NCI-H187 (cell line): ENCODE measurements at regions not wholly inside any gene's neighbourhood (a gene's known extent, or its start where the extent isn't known, plus 50 kb on each side); places are given as distances from the start of the nearest gene placed in this dataset.

Experiments
- DNase-seq, 2 experiments: peaks; one replicate each; lab custom pipeline; 2025; lab: John Stamatoyannopoulos, UW

DNA sequence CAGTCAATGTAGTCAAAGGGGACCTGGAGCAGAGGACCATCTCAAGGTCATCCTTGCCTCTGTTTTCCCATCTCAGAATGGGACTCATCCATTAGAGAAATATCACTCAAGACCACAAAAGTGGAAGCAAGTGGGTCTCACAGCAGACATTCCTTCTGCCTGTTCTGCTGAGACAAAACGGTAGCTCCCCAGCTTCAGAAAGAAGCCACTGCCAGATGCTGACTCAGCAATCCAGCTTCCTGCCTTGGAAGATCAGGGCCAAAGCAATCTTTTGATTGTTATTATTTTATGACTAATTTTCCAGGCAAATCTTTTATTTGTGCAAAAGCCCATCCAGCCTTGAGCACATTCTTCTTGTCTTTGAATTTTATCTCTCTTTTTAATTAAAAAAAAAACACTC, 86.8 kb downstream of the CCT6B start:
- DNase-seq = no peak

DNA sequence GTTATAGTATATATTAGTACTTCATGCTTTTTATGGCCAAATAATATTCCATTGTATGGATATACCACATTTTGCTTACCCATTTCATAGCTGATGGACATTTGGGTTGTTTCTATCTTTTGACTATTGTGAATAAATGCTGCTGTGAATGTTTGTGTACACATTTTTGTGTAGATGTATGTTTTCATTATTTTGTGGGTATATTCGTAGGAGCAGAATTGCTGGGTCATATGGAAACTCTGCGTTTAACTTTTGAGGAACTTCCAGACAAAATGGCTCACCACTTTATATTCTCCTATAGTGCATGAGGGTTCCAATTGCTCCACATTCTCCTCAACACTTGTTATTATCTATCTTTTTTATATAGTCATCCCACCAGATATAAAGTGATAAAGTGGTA, 88.6 kb downstream of the CCT6B start:
- no peak for DNase-seq

DNA sequence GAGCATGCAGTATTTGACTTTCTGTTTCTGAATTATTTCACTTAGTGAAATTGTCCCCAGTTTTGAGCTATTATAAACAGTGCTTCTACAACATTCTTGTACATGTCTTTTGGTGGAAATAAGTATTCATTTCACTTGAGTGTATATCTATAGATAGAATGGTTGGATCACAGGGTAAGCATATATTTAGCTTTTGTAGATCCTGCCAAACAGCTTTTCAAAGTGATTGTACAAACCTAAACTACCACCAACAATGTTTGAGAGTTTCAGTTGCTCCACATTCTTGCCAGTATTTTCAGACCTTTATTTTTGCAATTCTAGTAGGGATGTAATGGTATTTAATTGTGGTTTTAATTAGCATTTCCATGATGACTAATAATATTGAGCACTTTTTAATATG, 91.6 kb downstream of the CCT6B start:
- no peak for DNase-seq

DNA sequence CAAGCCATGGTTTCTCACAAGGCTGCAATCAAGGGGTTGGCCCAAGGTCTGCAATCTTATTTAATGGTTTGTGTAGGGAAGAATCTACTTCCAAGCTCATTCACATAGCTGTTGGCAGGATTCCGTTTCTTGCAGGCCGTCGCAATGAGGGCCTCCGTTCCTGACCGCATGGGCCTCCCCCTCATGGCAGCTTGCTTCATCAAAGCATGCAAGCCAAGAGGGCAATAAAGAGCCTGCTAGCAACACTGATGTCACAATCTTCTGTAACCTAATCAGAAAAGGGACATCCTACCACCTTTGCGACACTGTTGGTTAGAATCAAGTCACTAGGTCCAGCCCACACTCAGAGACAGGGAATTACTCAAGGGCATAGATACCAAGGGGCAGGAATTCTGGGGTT, 95.5 kb downstream of the CCT6B start:
- no peak for DNase-seq

DNA sequence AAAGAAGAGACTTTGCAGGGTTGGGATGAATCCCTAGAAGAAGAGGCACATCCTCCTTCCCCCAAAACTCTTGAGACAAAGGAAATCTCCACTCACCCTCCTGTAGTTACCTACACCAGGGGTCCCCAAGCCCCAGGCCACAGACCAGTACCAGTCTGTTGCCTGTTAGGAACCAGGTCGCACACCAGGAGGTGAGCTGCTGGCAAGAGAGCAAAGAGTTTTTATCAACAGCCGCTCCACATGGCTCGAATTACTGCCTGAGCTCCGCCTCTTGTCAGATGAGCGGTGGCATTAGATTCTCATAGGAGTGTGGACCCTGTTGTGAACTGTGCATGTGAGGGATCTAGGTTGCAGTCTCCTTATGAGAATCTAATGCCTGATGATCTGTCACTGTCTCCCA, 98.9 kb downstream of the CCT6B start:
- DNase-seq = no peak

DNA sequence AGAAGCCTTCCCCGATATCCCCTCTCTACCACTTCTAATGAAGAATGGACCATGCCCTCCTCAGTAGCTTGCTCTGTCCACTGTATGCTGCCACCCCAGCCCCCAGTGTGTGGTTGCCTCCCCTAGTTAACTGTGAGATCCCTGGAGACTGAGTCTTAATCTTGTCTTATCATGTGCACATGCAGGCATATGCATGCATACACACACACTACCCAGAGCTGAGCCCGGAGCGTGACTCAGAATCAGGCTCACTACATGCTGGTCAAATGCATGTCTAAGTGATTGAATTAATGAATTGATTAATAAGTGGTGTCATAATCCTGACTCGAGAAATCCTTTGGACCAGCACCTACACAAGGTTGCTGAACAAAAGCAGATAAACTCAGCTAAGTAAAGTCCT, 99.4 kb downstream of the CCT6B start:
- no peak for DNase-seq

DNA sequence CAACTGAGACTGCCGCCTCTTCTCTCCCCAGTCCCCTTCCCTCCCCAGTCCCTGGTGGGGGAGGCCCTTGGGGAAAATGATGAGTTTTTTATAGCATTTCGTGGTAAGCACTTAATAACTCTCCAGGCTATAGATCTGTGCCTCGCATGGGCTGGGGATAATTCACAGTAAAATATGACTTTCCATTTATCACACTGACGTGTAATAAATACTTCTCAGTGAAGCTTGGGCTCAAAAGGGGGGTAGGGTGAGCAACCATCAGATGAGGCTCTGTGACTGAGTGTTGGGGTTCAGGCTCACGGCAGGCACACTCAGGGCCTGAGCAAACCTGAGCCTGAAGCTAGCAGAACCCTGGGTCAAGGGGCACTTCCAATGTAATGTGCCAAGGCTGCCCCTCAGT, 101.6 kb downstream of the CCT6B start:
- DNase-seq = no peak

DNA sequence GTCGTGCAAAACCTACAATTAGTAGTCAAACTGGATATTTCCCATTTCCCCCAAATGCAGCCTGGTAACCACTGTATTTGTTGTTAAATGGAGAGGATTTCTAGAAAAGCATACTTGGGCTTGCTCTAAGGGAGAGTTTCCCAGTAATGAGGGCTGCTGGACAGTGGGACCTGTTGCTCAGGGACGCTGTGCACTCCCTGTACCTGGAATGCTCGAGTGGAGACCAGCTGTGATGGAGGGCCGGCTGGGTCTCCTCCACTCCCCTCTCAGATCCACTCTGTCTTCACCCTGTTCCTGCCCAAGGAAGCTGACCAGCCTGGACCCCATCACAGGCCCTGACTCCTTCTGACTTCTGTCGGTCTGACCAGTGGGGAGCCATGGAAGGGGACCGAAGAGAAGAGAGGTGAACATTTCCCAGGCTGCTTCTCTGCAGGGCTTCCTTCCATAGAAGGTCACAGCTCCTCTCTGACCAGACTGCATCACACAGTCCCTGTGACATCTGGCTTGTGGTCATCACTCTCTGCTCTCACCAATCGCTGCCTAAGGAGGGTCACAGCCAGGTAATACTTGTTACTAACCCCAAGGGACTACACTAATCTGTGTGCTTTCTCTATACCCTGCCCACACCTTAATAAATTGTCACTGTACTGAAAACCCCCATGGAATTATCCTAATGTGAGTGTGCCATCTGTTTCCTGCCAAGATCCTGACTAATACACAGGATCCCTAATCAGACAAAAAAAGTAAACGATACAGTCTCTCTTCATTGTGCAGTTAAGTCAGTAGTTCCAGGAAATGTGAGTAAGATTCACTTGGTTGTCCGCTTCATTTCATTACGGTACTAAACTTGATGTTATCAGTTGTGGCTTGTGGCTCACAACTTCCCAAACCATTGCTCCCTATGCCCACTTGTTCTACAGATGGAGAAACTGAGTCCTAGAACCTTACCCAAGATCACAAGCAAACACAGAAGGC, 102.4 kb downstream of the CCT6B start:
- DNase-seq = no peak

DNA sequence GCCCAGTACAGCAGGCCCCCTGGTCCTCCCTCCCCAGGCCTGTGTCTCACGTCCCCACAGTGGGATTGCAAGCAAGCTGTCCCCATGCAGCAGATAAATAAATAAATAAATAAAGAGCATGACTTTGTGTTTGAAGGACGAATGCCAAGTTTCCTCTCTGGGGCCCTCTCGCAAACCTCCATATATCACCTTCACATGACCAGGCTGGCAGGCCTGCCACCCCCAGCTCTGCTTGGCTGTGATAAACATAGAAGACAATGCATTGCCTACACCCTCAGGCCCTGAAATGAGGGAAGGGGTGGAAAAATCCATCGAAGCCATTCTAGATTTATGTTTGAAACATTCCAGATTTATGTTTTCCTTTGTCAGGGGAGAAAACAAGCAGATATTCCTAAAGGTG, 107.3 kb downstream of the CCT6B start:
- DNase-seq = no peak

DNA sequence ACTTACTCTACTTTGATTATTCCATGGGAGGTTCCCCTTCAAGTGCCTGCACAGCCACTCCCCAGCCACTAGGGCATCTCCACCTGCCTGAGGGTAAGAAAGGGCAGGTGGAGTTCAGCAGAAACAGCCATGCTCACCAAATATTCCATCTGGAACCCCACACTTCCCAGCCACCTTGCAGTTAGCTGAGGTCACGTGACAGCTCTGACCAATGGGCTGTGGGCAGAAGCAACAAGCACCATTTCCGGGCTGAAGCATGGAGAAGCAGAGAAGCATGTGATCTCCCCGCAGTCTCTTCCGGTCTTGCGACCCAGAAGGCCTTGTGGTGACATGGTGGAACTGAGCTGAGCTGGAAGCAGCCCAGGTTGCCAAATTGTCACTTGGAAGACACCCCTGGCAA, 108.6 kb downstream of the CCT6B start:
- no peak for DNase-seq

DNA sequence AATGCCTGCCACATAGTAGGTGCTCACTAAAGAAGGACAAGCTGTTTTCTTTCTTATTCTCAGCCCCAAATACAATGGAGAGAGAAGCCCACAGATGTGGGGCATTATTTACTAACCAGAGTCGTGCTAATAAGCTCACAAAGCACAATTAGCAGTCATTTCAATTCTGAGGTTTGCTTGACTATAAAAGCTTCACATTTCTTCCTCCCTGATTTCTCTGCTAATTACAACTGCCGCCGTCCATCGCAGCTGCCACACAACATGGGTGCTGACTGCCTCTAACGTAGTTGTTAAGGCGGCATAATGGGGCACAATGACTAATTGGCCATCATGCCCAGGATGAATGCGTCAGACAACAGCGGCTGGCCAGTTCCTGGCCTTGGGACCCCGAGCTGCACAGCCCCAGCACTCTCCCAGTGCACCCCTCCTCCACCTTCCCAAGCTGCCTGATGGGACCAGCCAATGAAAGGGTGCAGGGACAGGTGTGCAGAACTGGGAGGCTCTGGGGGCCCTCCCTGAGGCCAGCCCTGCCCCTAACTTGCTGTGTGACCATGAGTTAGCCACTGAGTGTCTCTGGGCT, 109.2 kb downstream of the CCT6B start:
- DNase-seq = no peak

DNA sequence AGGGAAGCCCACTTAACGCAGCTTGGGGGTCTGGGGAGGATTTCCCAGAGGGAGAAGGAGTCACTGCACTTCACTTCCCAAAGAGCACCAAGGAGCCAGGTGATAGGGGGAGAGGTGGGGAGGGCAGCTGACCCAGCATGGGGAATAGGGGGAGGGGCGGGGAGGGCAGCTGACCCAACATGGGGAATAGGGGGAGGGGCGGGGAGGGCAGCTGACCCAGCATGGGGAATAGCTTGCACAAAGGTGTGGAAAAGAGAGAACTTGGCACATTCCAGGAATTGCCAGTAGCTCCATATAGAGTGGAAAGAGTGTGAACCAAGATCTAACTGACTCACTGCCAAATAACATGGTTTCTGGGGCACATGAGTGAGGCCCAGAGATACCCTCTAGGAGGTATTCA, 110.3 kb downstream of the CCT6B start:
- no peak for DNase-seq

DNA sequence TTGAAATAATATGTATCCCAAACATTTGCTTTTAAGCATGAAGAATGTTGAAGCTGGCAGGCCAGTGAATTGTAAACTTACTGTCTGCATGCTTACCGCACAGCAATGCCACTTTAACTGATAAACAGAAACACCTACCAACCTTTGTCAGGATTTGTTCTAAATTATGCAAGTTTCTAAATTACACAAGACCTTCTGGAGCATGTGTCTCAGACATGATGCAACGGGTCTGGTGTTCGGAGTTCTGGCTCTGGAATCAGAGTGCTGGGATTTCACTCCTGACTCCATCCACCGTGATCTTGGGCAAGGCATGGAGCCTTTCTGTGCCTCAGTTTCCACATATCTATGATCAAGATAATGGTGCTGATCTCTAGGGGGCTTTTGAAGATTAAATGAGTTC, 111.2 kb downstream of the CCT6B start:
- no peak for DNase-seq

DNA sequence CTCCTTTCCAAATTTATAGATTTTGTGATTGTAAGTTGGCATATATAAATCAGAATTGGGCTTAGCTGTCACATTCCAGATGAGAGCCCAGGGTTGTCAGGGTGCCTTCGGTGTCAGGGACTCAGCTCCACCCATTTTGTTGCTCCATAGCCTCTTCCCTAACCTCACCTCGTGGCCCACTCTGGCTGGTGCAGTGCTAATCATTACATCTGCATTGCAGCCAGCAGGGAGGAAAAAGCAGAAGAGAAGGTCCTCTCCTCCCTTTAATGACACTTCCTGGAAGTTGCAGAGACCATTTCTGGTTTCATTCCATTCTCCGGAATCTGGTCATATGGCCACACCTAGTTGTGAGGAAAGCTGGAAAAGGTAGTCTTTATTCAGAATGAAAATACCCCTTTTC, 113.3 kb downstream of the CCT6B start:
- DNase-seq = no peak

DNA sequence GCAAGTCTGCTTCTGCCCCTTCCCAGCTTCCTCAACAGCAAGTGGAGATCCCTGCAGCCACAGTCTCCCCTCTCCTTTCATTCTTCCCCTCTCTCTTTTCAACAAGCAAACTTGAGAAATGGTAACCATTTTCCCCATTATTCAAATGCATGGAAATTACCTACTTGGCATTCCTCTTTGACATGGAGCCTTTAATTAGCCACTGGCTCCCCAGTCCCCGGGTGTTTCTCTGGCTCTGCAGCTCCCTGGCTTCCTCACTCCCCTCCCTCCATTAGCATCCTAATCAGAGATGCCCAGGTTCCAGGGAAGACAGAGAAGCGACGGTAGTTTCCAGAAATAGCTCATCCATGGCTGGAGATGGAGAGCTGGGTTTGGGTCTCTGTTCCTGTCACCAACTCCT, 116.0 kb downstream of the CCT6B start:
- no peak for DNase-seq

DNA sequence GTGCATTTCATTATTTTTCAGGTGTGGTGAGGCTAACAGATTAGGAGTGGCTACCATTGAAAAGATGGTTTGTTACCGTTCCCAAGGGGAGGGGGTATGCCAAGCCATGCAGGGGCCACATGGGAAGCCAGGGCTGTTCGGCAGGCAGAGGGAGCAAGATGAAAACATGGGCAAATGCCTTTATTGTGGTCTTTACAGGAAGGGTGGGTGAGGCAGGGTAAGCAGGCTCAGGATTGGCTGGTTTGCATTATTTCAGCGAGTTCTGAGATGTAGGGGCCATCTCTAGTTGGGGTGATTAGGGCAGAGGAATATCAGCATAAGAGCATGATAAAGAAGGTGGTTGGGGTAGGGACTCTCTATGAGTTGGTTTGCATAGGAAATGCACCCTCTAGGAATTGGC, 117.6 kb downstream of the CCT6B start:
- no peak for DNase-seq

DNA sequence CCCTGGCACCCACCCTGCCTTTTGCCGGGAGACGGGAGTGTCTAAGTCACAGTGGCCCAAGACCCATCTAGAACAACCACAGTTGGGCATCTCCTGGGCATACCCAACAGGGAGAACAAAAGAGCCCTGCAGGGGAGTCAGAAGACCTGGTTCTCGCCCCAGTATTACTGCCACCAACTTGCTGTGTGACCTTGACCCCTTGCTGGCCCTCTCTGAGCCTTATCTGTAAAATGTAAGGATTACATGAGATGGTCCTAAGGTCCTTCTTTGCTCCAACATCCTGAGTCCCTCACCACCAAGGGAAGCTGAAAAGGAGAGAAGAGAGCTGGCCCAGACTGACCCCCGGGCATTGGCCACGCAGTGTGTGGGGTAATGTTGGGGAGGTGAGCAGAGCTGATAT, 119.0 kb downstream of the CCT6B start:
- DNase-seq = no peak

DNA sequence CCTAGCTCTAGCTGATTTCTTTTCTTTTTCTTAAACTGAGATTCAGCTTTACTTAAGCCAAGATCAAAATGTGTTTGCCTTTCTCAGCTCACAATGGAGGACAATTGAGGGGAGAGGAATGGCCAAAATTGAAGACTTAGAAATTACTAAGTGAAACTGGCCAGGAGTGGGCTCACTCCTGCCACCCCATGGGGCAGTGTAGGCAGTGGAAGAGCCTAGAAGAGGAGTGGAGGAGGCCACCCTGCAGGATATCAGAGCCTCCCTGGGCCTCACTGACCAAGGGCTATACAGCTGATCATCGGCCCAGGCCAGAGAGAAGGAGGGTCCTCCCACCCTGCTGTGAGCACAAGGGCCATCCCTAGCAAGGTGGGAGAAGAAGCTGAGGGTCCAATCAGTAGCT, 119.8 kb downstream of the CCT6B start:
- no peak for DNase-seq

DNA sequence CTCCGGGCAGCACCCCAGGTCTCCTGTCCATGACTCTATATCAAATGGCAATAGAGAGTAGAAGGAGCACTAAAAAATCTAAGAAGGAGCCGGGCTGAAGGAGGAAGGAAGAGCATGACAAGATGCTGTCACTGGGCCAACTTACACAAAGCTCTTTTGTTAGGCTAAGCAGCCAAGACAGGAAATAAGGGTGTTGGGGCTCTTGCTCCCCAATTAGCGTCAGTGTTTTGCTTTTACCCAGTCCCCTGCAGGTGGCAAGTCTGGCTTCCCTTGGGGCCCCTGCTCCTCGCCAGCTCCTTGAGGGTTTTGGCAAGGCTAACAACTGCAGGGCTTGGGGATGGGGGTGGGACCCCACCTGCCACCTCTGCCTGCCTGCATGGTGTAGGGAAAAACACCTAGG, 120.5 kb downstream of the CCT6B start:
- no peak for DNase-seq

DNA sequence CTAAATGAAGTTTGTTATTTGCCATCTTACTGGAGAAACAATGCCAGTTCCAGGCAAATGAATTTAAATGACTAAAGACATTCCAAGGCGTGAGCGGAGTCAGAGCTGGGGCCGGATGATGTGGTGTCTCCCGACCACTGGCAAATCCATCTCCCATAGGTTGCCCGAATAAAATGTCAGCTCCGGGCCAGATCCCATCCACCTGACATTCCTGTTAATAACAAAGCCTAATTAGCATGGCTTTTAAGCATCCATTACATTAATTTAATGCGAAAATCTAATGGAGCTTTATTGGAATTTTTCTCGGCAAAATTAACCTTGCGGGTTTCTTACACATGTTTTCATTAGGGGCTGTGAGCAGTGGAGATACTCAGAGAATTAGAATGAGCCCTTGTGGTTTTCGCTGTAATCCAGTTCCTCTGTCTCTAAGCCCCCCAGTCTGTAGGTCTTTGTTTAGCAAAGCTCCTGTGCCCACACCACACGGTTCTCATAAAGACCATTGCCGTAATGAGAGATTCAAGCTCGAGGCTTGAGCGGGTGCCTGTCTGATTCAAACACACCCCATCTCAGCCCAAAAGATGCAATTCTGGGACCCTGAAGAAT, 123.3 kb downstream of the CCT6B start:
- no peak for DNase-seq

DNA sequence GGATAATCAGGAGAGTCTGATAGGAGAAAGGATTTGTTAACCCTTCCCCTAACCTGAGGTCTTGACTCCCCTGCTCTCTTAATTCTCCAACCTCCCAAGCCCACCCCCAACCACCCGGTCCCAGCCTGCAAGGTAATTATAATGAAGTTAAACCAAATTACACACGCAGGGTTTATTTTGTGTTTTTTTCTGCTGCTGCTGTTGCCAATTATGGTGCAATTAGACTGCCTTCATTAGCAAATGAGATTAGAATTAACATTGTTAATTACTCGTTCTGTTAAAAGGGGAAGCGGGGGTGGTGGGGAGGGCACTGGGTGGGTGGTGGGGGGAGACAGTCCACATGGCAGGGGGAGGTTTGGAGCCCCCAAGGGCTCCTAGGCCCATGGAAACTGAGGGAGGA, 128.9 kb downstream of the CCT6B start:
- no peak for DNase-seq

DNA sequence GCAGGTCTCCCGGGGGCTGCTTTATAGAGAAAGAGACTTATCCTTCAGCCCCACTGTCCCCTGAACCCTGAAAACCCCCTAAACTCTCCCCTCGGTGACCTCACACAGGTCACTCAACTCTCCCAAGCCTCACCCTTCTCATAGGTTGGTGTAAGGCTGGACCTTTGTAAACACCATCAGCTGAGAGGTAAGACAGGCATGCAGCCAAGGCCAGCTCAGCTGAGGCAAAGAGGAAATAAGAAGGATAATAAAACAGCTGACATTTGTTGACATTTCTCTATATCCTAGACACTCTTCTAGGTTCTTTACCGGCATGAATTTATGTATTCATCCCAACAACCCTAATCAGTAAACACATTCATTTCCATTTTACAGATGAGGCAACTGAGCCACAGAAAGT, 134.3 kb downstream of the CCT6B start:
- DNase-seq = no peak

DNA sequence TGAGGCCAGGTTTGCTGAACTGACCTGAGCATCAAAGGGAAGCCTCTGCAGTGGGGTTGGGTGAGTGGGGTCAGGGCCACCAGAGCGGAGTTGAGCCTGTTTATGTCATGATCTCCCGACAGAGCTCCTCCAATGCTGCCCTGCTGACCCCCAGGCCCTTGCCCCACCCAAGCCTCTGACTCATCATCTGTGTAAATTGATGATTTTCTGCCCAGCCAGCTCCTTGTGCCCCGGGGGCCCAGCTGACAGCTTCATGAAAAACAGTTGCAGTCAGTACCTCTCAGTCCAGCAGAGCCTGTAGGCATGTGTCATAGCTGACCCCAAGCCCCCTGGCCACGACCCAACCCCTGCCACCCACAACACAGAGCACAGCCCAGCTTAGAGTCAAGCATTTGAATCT, 134.9 kb downstream of the CCT6B start:
- no peak for DNase-seq
